Transverse colon (tissue), 4 donors: ENCODE measurements at regions not wholly inside any gene's neighbourhood (a gene's known extent, or its start where the extent isn't known, plus 50 kb on each side); places are given as distances from the start of the nearest gene placed in this dataset.

Experiments used
- CTCF ChIP-seq, 5 experiments: fragments of 200-600 bp in 3 of 5; fragments of 450-650 bp in 2 of 5; sonication (generic) in 3 of 5; IDR thresholded peaks; 1 replicate in 2 of 5; 2 replicates in 3 of 5; pipeline ENCODE4 v1.5.1; 2016 to 2017; ENCODE audit warnings: antibody characterized with exemption in 5 of 5, inconsistent platforms in 3 of 5, mild to moderate bottlenecking in 2 of 5, moderate library complexity in 1 of 5
- EP300 ChIP-seq: sonication (generic); formaldehyde crosslinking; IDR thresholded peaks from one replicate; pipeline ENCODE4 v1.6.1; 2017; ENCODE audit warnings: antibody characterized with exemption, low read depth
- POLR2A ChIP-seq: fragments of 450-650 bp; IDR thresholded peaks from one replicate; pipeline ENCODE4 v1.6.1; 2016; ENCODE audit warnings: antibody characterized with exemption, mild to moderate bottlenecking, moderate library complexity
- POLR2AphosphoS5 ChIP-seq, 3 donors: sonication (generic); formaldehyde crosslinking; IDR thresholded peaks; one replicate each; pipeline ENCODE4 v1.6.1; 2016; ENCODE audit warnings: antibody characterized with exemption in 3 of 3

GRCh38 chr12:131494741-131495524, 216.0 kb upstream of the SFSWAP start:
- no peak for TF ChIP-seq CTCF (IDR thresholded peaks at IDR 0.05)
- no peak for TF ChIP-seq POLR2AphosphoS5 (IDR thresholded peaks at IDR 0.05)
- no peak for TF ChIP-seq POLR2A
- TF ChIP-seq EP300: no peak
